GM12878 (cell line): ENCODE measurements at regions not wholly inside any gene's neighbourhood (a gene's known extent, or its start where the extent isn't known, plus 50 kb on each side); places are given as distances from the start of the nearest gene placed in this dataset.

ENCODE experiments used
- ATAC-seq: fragments of 200-7000 bp; cut with Tn5 transposase; 3 replicates; pipeline ENCODE4 v1.9.1; 2020; ENCODE audit warnings: mild to moderate bottlenecking, moderate library complexity
- BruUV-seq: library from RNA; stranded (reverse); fragments of 400-500 nt; replicated peaks from 2 replicates; lab custom pipeline; 2021; lab: Mats Ljungman, UMichigan
- CTCF ChIA-PET: fragments of 300-600 bp; sonication (Branson Sonifier 250); formaldehyde crosslinking; extraction: SDS; loops from one replicate; lab custom pipeline; 2021; ENCODE audit warnings: inconsistent platforms; lab: Yijun Ruan, JAX
- POLR2A ChIA-PET: fragments of 350-600 bp; formaldehyde crosslinking; extraction: SDS; loops from one replicate; lab custom pipeline; 2021; ENCODE audit warnings: inconsistent platforms; lab: Charles Lee
- RAD21 ChIA-PET: fragments of 300-600 bp; sonication (Branson Sonifier 250); formaldehyde crosslinking; loops from one replicate; lab custom pipeline; 2023; ENCODE audit warnings: antibody characterized with exemption; ENCODE audit not compliant: unreplicated experiment; lab: Charles Lee
- SMC1A ChIA-PET: fragments of 300-600 bp; sonication (Branson Sonifier 250); formaldehyde crosslinking; loops from one replicate; lab custom pipeline; 2023; ENCODE audit not compliant: unreplicated experiment, uncharacterized antibody; lab: Charles Lee
- DNase-seq: peaks from one replicate; pipeline ENCODE4 v3.0.0-alpha.2; 2011; ENCODE audit warnings: low read depth, low spot score
- FAIRE-seq: peaks from 3 replicates; lab custom pipeline; 2011; peaks lifted over from hg19 to GRCh38; lab: Jason Lieb, UNC
- H2AFZ ChIP-seq: 2 replicates; pipeline ENCODE4 v1.6.0; 2011; ENCODE audit warnings: low read depth, low read length, control low read depth; ENCODE audit not compliant: control insufficient read depth
- H3K27ac ChIP-seq: 2 replicates; pipeline ENCODE4 v1.5.1; 2011; ENCODE audit warnings: control low read depth; ENCODE audit not compliant: control insufficient read depth, insufficient read depth
- H3K27me3 ChIP-seq, 2 experiments: replicated peaks in 1 of 2; 2 replicates each; pipeline versions ENCODE4 v1.6.0 to v1.6.1; 2011; ENCODE audit warnings: low read length in 1 of 2; ENCODE audit not compliant: control insufficient read depth in 2 of 2, insufficient read depth in 2 of 2
- H3K36me3 ChIP-seq, 2 experiments: 2 replicates each; pipeline ENCODE4 v1.5.1; 2011; ENCODE audit warnings: low read length in 1 of 2; ENCODE audit not compliant: control insufficient read depth in 2 of 2, insufficient read depth in 2 of 2
- H3K4me1 ChIP-seq: 2 replicates; pipeline ENCODE4 v1.6.1; 2011; ENCODE audit warnings: mild to moderate bottlenecking, low read length, moderate library complexity, mixed read lengths; ENCODE audit not compliant: control insufficient read depth, insufficient read depth
- H3K4me2 ChIP-seq: 2 replicates; pipeline ENCODE4 v1.6.0; 2011; ENCODE audit warnings: control low read depth; ENCODE audit not compliant: control insufficient read depth, insufficient read depth
- H3K4me3 ChIP-seq: fragments of 200-600 bp; sonication (generic); 2 replicates; pipeline ENCODE4 v1.5.1; 2016
- H3K79me2 ChIP-seq: 2 replicates; pipeline ENCODE4 v1.6.0; 2011; ENCODE audit warnings: low read length; ENCODE audit not compliant: control insufficient read depth, insufficient read depth
- H3K9ac ChIP-seq: 2 replicates; pipeline ENCODE4 v1.8.0; 2011; ENCODE audit warnings: low read length, control low read depth, mixed read lengths; ENCODE audit not compliant: control insufficient read depth, insufficient read depth
- H3K9me3 ChIP-seq: replicated peaks from 3 replicates; pipeline ENCODE4 v1.5.1; 2011; ENCODE audit warnings: mild to moderate bottlenecking, low read length; ENCODE audit not compliant: control insufficient read depth, insufficient read depth
- H4K20me1 ChIP-seq: 2 replicates; pipeline ENCODE4 v1.6.0; 2011; ENCODE audit not compliant: control insufficient read depth, insufficient read depth
- ASH2L ChIP-seq: fragments of 300-600, 200-600 bp; sonication (generic); IDR thresholded peaks from 2 replicates; pipeline ENCODE4 v1.6.1; 2017; ENCODE audit warnings: low read depth, mild to moderate bottlenecking, borderline replicate concordance
- CBX5 ChIP-seq: sonication (generic); IDR thresholded peaks from 2 replicates; pipeline ENCODE4 v1.6.1; 2016; ENCODE audit warnings: low read depth, moderate library complexity, mild to moderate bottlenecking, inconsistent platforms
- CHD4 ChIP-seq: fragments of 200-600 bp; sonication (generic); IDR thresholded peaks from 2 replicates; pipeline ENCODE4 v1.6.1; 2016; ENCODE audit warnings: mild to moderate bottlenecking
- E2F8 ChIP-seq: fragments of 450-650 bp; IDR thresholded peaks from 2 replicates; pipeline ENCODE4 v1.6.1; 2018; ENCODE audit warnings: mild to moderate bottlenecking, low read depth, moderate library complexity; ENCODE audit not compliant: partially characterized antibody
- E4F1 ChIP-seq: fragments of 450-650 bp; IDR thresholded peaks from 2 replicates; pipeline ENCODE4 v1.6.1; 2018; ENCODE audit warnings: borderline replicate concordance, mild to moderate bottlenecking; ENCODE audit not compliant: partially characterized antibody
- KAT2A ChIP-seq: conservative IDR thresholded peaks from 2 replicates; pipeline ENCODE4 v1.6.1; 2011; ENCODE audit warnings: low read depth, low read length; ENCODE audit not compliant: control insufficient read depth
- MEF2A ChIP-seq: IDR thresholded peaks from 2 replicates; pipeline ENCODE4 v1.6.1; 2011; ENCODE audit warnings: low read depth, mild to moderate bottlenecking, low read length, moderate library complexity; ENCODE audit not compliant: insufficient read depth
- POLR2A ChIP-seq: IDR thresholded peaks from 2 replicates; pipeline ENCODE4 v1.6.1; 2011; ENCODE audit warnings: low read depth, mild to moderate bottlenecking, low read length
- SRF ChIP-seq, 2 experiments: IDR thresholded peaks; 2 replicates each; pipeline ENCODE4 v1.6.1; 2011; ENCODE audit warnings: low read depth in 2 of 2, low read length in 2 of 2, mild to moderate bottlenecking in 1 of 2, moderate library complexity in 1 of 2
- WGBS: methylation state at CpG from one replicate; pipeline ENCODE4 v1.1.6; 2016; ENCODE audit warnings: low lambda C conversion rate; ENCODE audit not compliant: insufficient replicate concordance, insufficient coverage; ENCODE audit errors: missing lambda C conversion rate; 5-methylcytosine and 5-hydroxymethylcytosine counted together
- in situ Hi-C: fragments of 300-500 bp; cut with MboI; formaldehyde crosslinking; loops from 9 replicates; pipeline ENCODE4 v1.14.3; 2018; ENCODE audit warnings: mixed read lengths
- intact Hi-C: fragments of 100-400 bp; cut with micrococcal nuclease; formaldehyde crosslinking; loops from one replicate; pipeline ENCODE4 v1.14.2; 2022; ENCODE audit not compliant: unreplicated experiment

DNA sequence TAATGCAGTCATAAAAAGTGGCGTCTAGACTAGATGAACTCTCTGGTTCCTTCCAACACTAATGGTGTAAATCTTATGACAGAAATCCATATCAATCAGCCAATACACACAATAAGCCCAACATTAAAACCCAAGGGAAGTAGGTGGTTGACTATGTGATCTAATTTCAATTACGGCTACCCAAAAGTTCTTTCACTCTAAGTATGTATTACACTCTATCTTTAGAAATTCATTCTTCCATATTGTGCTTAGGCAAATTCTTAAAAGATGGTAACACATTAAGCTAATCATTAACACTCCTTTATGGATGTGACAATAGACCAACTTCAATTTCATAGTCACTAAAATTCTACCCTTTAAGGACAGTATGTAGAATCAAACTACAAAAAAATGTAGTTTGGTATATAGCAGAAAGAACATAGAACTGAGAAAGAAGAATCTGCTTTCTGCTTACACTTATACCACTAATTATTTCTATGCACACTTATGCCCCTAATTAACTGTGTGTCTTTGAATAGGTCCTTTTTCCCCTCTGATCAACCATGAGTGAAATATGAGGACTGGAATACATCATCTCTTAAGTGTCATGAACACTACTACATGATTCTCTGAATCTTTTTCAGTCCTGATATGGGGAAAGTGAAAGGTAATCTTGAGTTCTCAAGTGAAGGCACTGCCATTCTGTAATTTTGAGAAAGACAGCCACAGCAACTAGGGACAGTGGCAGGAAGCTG, 557.6 kb downstream of the IGSF11 start (continued):
- TF ChIP-seq E2F8 (no peak), MEF2A (no peak), CHD4 (no peak)

- in situ Hi-C loops, result no loop called here
- ATAC-seq, result peak; percentile 18
- Histone ChIP-seq H3K9ac (no peak overlapping the region), H3K27me3 (no peaks in the 10 kb centered on the region), H2AFZ (peak overlapping the region; percentile 2; the same call in 1 of the 2 replicates), H3K36me3 (no peaks in the 10 kb centered on the region), H3K4me3 (no peak overlapping the region), H3K4me1 (peaks cover 7% of the 10 kb centered on the region), H4K20me1 (no peaks in the 10 kb centered on the region), H3K27ac (0 out of 2 replicates have a peak overlapping the region, but pooled peaks have one; percentile 5), H3K79me2 (no peaks in the 10 kb centered on the region), H3K9me3 (no peaks in the 10 kb centered on the region), H3K4me2 (no peak overlapping the region)
- DNase-seq, result no peak
- ChIA-PET SMC1A (interaction anchor here (0.8 to 1.4 kb wide), 2 partner anchors 16 to 150 kb away, joined by 3 to 6 read pairs; no protein-coding TSS in a partner anchor), POLR2A (no interaction called here), CTCF (interaction anchor here (0.7 to 1.2 kb wide), 4 partner anchors 8 to 339 kb away, joined by 3 to 4 read pairs (median 3); no protein-coding TSS in a partner anchor), RAD21 (interaction anchor here (0.9 to 1.5 kb wide), 3 partner anchors 51 to 333 kb away, joined by 3 to 5 read pairs (median 3); no protein-coding TSS in a partner anchor)
- TF ChIP-seq SRF (IDR thresholded peaks at IDR 0.05; ENCODE audit: low read depth in 2 of 2, low read length in 2 of 2) (no peak), POLR2A (no peak), E4F1 (no peak), KAT2A (no peak), CBX5 (no peak), ASH2L (no peak)
- WGBS, result 0% methylated on average over 2 of the region's 2 CpGs
- intact Hi-C loops, result loop anchor here (5.0 kb wide), 4 partner anchors 150 to 335 kb away; no protein-coding TSS in a partner anchor
- FAIRE-seq, result no peak
- no TSS peak for BruUV-seq
Observed at GRCh38 chr3:118477768-118478167, 556.9 kb downstream of the IGSF11 start.
